GM12878 (cell line): ENCODE measurements at regions not wholly inside any gene's neighbourhood (a gene's known extent, or its start where the extent isn't known, plus 50 kb on each side); places are given as distances from the start of the nearest gene placed in this dataset.

Experiments used
- ATAC-seq: fragments of 200-7000 bp; cut with Tn5 transposase; 3 replicates; pipeline ENCODE4 v1.9.1; 2020; ENCODE audit warnings: mild to moderate bottlenecking, moderate library complexity
- BruUV-seq: library from RNA; stranded (reverse); fragments of 400-500 nt; replicated peaks from 2 replicates; lab custom pipeline; 2021; lab: Mats Ljungman, UMichigan
- CTCF ChIA-PET: fragments of 300-600 bp; sonication (Branson Sonifier 250); formaldehyde crosslinking; extraction: SDS; loops from one replicate; lab custom pipeline; 2021; ENCODE audit warnings: inconsistent platforms; lab: Yijun Ruan, JAX
- POLR2A ChIA-PET: fragments of 350-600 bp; formaldehyde crosslinking; extraction: SDS; loops from one replicate; lab custom pipeline; 2021; ENCODE audit warnings: inconsistent platforms; lab: Charles Lee
- RAD21 ChIA-PET: fragments of 300-600 bp; sonication (Branson Sonifier 250); formaldehyde crosslinking; loops from one replicate; lab custom pipeline; 2023; ENCODE audit warnings: antibody characterized with exemption; ENCODE audit not compliant: unreplicated experiment; lab: Charles Lee
- SMC1A ChIA-PET: fragments of 300-600 bp; sonication (Branson Sonifier 250); formaldehyde crosslinking; loops from one replicate; lab custom pipeline; 2023; ENCODE audit not compliant: unreplicated experiment, uncharacterized antibody; lab: Charles Lee
- DNase-seq: peaks from one replicate; pipeline ENCODE4 v3.0.0-alpha.2; 2011; ENCODE audit warnings: low read depth, low spot score
- FAIRE-seq: peaks from 3 replicates; lab custom pipeline; 2011; peaks lifted over from hg19 to GRCh38; lab: Jason Lieb, UNC
- H2AFZ ChIP-seq: 2 replicates; pipeline ENCODE4 v1.6.0; 2011; ENCODE audit warnings: low read depth, low read length, control low read depth; ENCODE audit not compliant: control insufficient read depth
- H3K27ac ChIP-seq: 2 replicates; pipeline ENCODE4 v1.5.1; 2011; ENCODE audit warnings: control low read depth; ENCODE audit not compliant: control insufficient read depth, insufficient read depth
- H3K27me3 ChIP-seq, 2 experiments: replicated peaks in 1 of 2; 2 replicates each; pipeline versions ENCODE4 v1.6.0 to v1.6.1; 2011; ENCODE audit warnings: low read length in 1 of 2; ENCODE audit not compliant: control insufficient read depth in 2 of 2, insufficient read depth in 2 of 2
- H3K36me3 ChIP-seq, 2 experiments: 2 replicates each; pipeline ENCODE4 v1.5.1; 2011; ENCODE audit warnings: low read length in 1 of 2; ENCODE audit not compliant: control insufficient read depth in 2 of 2, insufficient read depth in 2 of 2
- H3K4me1 ChIP-seq: 2 replicates; pipeline ENCODE4 v1.6.1; 2011; ENCODE audit warnings: mild to moderate bottlenecking, low read length, moderate library complexity, mixed read lengths; ENCODE audit not compliant: control insufficient read depth, insufficient read depth
- H3K4me2 ChIP-seq: 2 replicates; pipeline ENCODE4 v1.6.0; 2011; ENCODE audit warnings: control low read depth; ENCODE audit not compliant: control insufficient read depth, insufficient read depth
- H3K4me3 ChIP-seq: fragments of 200-600 bp; sonication (generic); 2 replicates; pipeline ENCODE4 v1.5.1; 2016
- H3K79me2 ChIP-seq: 2 replicates; pipeline ENCODE4 v1.6.0; 2011; ENCODE audit warnings: low read length; ENCODE audit not compliant: control insufficient read depth, insufficient read depth
- H3K9ac ChIP-seq: 2 replicates; pipeline ENCODE4 v1.8.0; 2011; ENCODE audit warnings: low read length, control low read depth, mixed read lengths; ENCODE audit not compliant: control insufficient read depth, insufficient read depth
- H3K9me3 ChIP-seq: replicated peaks from 3 replicates; pipeline ENCODE4 v1.5.1; 2011; ENCODE audit warnings: mild to moderate bottlenecking, low read length; ENCODE audit not compliant: control insufficient read depth, insufficient read depth
- H4K20me1 ChIP-seq: 2 replicates; pipeline ENCODE4 v1.6.0; 2011; ENCODE audit not compliant: control insufficient read depth, insufficient read depth
- CBX3 ChIP-seq: fragments of 200-600 bp; sonication (generic); IDR thresholded peaks from 2 replicates; pipeline ENCODE4 v1.6.1; 2016; ENCODE audit warnings: low read depth, borderline replicate concordance
- EGR1 ChIP-seq, 2 experiments: IDR thresholded peaks; 1 replicate in 1 of 2; 2 replicates in 1 of 2; pipeline ENCODE4 v1.6.1; 2011 to 2012; ENCODE audit warnings: low read depth in 2 of 2, low read length in 2 of 2, borderline replicate concordance in 1 of 2, mild to moderate bottlenecking in 1 of 2, moderate library complexity in 1 of 2
- HDAC6 ChIP-seq: fragments of 200-600 bp; sonication (generic); IDR thresholded peaks from one replicate; pipeline ENCODE4 v1.8.0; 2017; ENCODE audit warnings: antibody characterized with exemption; ENCODE audit not compliant: unreplicated experiment
- NKRF ChIP-seq: fragments of 450-650 bp; conservative IDR thresholded peaks from 2 replicates; pipeline ENCODE4 v1.6.1; 2017; ENCODE audit warnings: mild to moderate bottlenecking, moderate library complexity
- PML ChIP-seq: IDR thresholded peaks from 2 replicates; pipeline ENCODE4 v1.6.1; 2012; ENCODE audit warnings: low read length, inconsistent platforms
- STAT3 ChIP-seq: IDR thresholded peaks from 2 replicates; pipeline ENCODE4 v1.6.1; 2011; ENCODE audit warnings: low read depth, low read length, improper control_type of control experiment
- TCF3 ChIP-seq: IDR thresholded peaks from 2 replicates; pipeline ENCODE4 v1.6.1; 2012; ENCODE audit warnings: low read depth, mild to moderate bottlenecking, low read length, borderline replicate concordance; ENCODE audit not compliant: insufficient read depth
- ZNF207 ChIP-seq: fragments of 450-650 bp; IDR thresholded peaks from 2 replicates; pipeline ENCODE4 v1.6.1; 2014; ENCODE audit warnings: antibody characterized with exemption, mild to moderate bottlenecking, borderline replicate concordance
- WGBS: methylation state at CpG from one replicate; pipeline ENCODE4 v1.1.6; 2016; ENCODE audit warnings: low lambda C conversion rate; ENCODE audit not compliant: insufficient replicate concordance, insufficient coverage; ENCODE audit errors: missing lambda C conversion rate; 5-methylcytosine and 5-hydroxymethylcytosine counted together
- in situ Hi-C: fragments of 300-500 bp; cut with MboI; formaldehyde crosslinking; loops from 9 replicates; pipeline ENCODE4 v1.14.3; 2018; ENCODE audit warnings: mixed read lengths
- intact Hi-C: fragments of 100-400 bp; cut with micrococcal nuclease; formaldehyde crosslinking; loops from one replicate; pipeline ENCODE4 v1.14.2; 2022; ENCODE audit not compliant: unreplicated experiment

- Histone ChIP-seq H4K20me1 (no peaks in the 10 kb centered on the region), H3K9me3 (no peaks in the 10 kb centered on the region), H3K4me3 (no peak overlapping the region), H3K27me3 (no peaks in the 10 kb centered on the region), H3K9ac (no peak overlapping the region), H3K4me2 (no peak overlapping the region), H3K4me1 (no peaks in the 10 kb centered on the region), H2AFZ (no peak overlapping the region), H3K27ac (no peak overlapping the region), H3K36me3 (no peaks in the 10 kb centered on the region), H3K79me2 (no peaks in the 10 kb centered on the region)
- no peak for ATAC-seq
- no peak for FAIRE-seq
- ChIA-PET RAD21 (no interaction called here), CTCF (interaction anchor here (0.9 kb wide), 1 partner anchor 29 kb away, joined by 3 read pairs; no protein-coding TSS in a partner anchor), SMC1A (no interaction called here), POLR2A (no interaction called here)
- in situ Hi-C loops, result no loop called here
- intact Hi-C loops, result no loop called here
- no peak for DNase-seq
- no TSS peak for BruUV-seq
- TF ChIP-seq NKRF, result no peak
- no peak for TF ChIP-seq CBX3
- no peak for TF ChIP-seq PML
Observed at GRCh38 chr6:50202766-50203165, 153.0 kb upstream of the DEFB112 start.

GRCh38 chr6:50211582-50211981, 161.9 kb upstream of the DEFB112 start:
- Histone ChIP-seq H2AFZ (no peak overlapping the region), H3K4me2 (no peak overlapping the region), H3K4me3 (no peak overlapping the region), H3K79me2 (no peaks in the 10 kb centered on the region), H4K20me1 (no peaks in the 10 kb centered on the region), H3K36me3 (no peaks in the 10 kb centered on the region), H3K27me3 (no peaks in the 10 kb centered on the region), H3K9ac (no peak overlapping the region), H3K27ac (no peak overlapping the region), H3K4me1 (no peaks in the 10 kb centered on the region), H3K9me3 (no peaks in the 10 kb centered on the region)
- ATAC-seq (no peak), DNase-seq (no peak), FAIRE-seq (no peak)
- TF ChIP-seq STAT3 (no peak), HDAC6 (no peak), EGR1 (IDR thresholded peaks at IDR 0.05; ENCODE audit: borderline replicate concordance in 1 of 2, low read depth in 2 of 2, low read length in 2 of 2) (no peak), ZNF207 (no peak), TCF3 (no peak)
- CTCF ChIA-PET, result no interaction called here
- POLR2A ChIA-PET, result no interaction called here
- BruUV-seq, result no TSS peak
- RAD21 ChIA-PET, result no interaction called here
- SMC1A ChIA-PET, result no interaction called here
- 55% methylated on average over 1 of the region's 1 CpG for WGBS
- intact Hi-C loops (no loop called here), in situ Hi-C loops (no loop called here)
